Activated CD8-positive, alpha-beta T cell treated with anti-CD3 and anti-CD28 coated beads for 36 hours (primary cell): ENCODE measurements at regions not wholly inside any gene's neighbourhood (a gene's known extent, or its start where the extent isn't known, plus 50 kb on each side); places are given as distances from the start of the nearest gene placed in this dataset.

Source experiments
- ATAC-seq: fragments of 200-7000 bp; cut with Tn5 transposase; one replicate; pipeline ENCODE4 v1.10.0; 2021; ENCODE audit warnings: mild to moderate bottlenecking, moderate library complexity
- CTCF ChIA-PET: fragments of 350-600 bp; sonication (Branson Sonifier 250); formaldehyde crosslinking; loops from one replicate; lab custom pipeline; 2021; ENCODE audit warnings: antibody characterized with exemption; lab: Charles Lee
- POLR2A ChIA-PET: fragments of 350-600 bp; sonication (Branson Sonifier 250); formaldehyde crosslinking; loops from one replicate; lab custom pipeline; 2021; ENCODE audit warnings: antibody characterized with exemption; lab: Charles Lee
- DNase-seq: peaks from one replicate; pipeline ENCODE4 v3.0.0-alpha.2; 2020
- H3K27ac Mint-ChIP-seq: one replicate; pipeline ENCODE4 v1.8.0; 2021; ENCODE audit warnings: mild to moderate bottlenecking, mixed read lengths
- H3K27me3 Mint-ChIP-seq: one replicate; pipeline ENCODE4 v1.8.0; 2021; ENCODE audit warnings: mixed read lengths
- H3K36me3 Mint-ChIP-seq: one replicate; pipeline ENCODE4 v1.8.0; 2021; ENCODE audit warnings: low read depth, mixed read lengths
- H3K4me1 Mint-ChIP-seq: one replicate; pipeline ENCODE4 v1.8.0; 2021; ENCODE audit warnings: low read depth, mixed read lengths
- H3K4me3 Mint-ChIP-seq: one replicate; pipeline ENCODE4 v1.8.0; 2021; ENCODE audit warnings: mild to moderate bottlenecking, moderate library complexity, mixed read lengths
- H3K9me3 Mint-ChIP-seq: one replicate; pipeline ENCODE4 v1.8.0; 2021; ENCODE audit warnings: mixed read lengths
- CTCF ChIP-seq: fragments of 200-600 bp; IDR thresholded peaks from one replicate; pipeline ENCODE4 v1.8.0; 2022; ENCODE audit warnings: antibody characterized with exemption, mild to moderate bottlenecking
- intact Hi-C: fragments of 100-400 bp; cut with micrococcal nuclease; formaldehyde crosslinking; loops from one replicate; pipeline ENCODE4 v1.10.0; 2022

GRCh38 chr4:28890949-28891775, 1829.0 kb upstream of the PCDH7 start:
- H3K9me3 Mint-ChIP-seq: peaks cover 8% of the 10 kb centered on the region
- CTCF ChIA-PET: no interaction called here
- no peak for DNase-seq
- no peaks in the 10 kb centered on the region for H3K36me3 Mint-ChIP-seq
- H3K27me3 Mint-ChIP-seq: no peaks in the 10 kb centered on the region
- POLR2A ChIA-PET: no interaction called here
- no peak for ATAC-seq
- no peak overlapping the region for H3K4me3 Mint-ChIP-seq
- H3K4me1 Mint-ChIP-seq: no peaks in the 10 kb centered on the region
- H3K27ac Mint-ChIP-seq: no peak overlapping the region
- no peak for TF ChIP-seq CTCF
- intact Hi-C loops: no loop called here

- no peaks in the 10 kb centered on the region for H3K27me3 Mint-ChIP-seq
- intact Hi-C loops: no loop called here
- CTCF ChIA-PET: interaction anchor here (0.6 kb wide), 1 partner anchor 110 kb away, joined by 3 read pairs; no protein-coding TSS in a partner anchor
- no peak overlapping the region for H3K27ac Mint-ChIP-seq
- DNase-seq (no peak), ATAC-seq (no peak)
- peaks cover 7% of the 10 kb centered on the region for H3K9me3 Mint-ChIP-seq
- no peaks in the 10 kb centered on the region for H3K4me1 Mint-ChIP-seq
- H3K4me3 Mint-ChIP-seq: no peak overlapping the region
- H3K36me3 Mint-ChIP-seq: no peaks in the 10 kb centered on the region
- TF ChIP-seq CTCF: no peak
- POLR2A ChIA-PET: no interaction called here
These were observed 1806.7 kb upstream of the PCDH7 start for GRCh38 chr4:28913466-28913865.

DNA sequence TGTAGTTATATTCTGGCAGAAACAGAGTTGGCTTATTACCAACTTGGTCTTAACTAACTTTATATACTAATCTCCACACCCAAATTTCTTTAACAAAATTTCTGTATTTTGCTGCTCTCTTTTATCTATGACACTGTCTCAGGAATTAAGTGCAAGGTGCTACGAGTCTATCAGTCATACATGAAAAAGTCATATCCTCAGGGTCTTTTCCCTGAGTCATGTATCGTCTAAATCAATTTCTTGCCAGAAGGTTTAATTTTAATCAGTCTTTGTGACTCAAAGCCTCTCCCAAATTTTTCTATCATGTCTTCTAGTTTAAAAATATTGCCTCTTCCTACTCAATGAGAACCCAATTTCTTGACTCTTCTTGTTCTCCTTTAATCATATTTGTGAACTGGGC, 1803.6 kb upstream of the PCDH7 start:
- POLR2A ChIA-PET: no interaction called here
- ATAC-seq: no peak
- peaks cover 10% of the 10 kb centered on the region for H3K9me3 Mint-ChIP-seq

DNA sequence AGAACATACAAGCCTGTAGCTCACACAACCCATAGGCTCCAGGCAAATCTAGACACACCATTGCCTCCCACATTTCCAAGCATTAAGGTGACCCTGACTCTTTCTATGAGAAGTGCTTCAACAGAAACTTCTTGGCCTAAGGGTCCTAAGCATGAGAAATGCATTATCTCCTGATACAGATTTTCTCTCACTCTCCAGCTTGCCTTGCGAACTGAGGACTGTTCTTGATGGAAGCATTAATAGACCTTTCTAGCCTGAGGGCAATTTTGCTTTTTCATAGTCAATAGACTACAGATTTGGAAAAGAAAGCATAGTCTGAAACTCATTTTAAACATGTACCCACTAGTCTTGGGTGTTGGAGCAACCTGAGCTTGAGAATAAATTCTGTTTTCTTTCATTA, 1801.3 kb upstream of the PCDH7 start:
- TF ChIP-seq CTCF: no peak
- intact Hi-C loops: no loop called here
- no peak overlapping the region for H3K27ac Mint-ChIP-seq
- peaks cover 10% of the 10 kb centered on the region for H3K9me3 Mint-ChIP-seq
- H3K36me3 Mint-ChIP-seq: no peaks in the 10 kb centered on the region
- no peak overlapping the region for H3K4me3 Mint-ChIP-seq
- no peaks in the 10 kb centered on the region for H3K27me3 Mint-ChIP-seq
- ATAC-seq: no peak
- DNase-seq: no peak
- ChIA-PET POLR2A (no interaction called here), CTCF (no interaction called here)
- no peaks in the 10 kb centered on the region for H3K4me1 Mint-ChIP-seq

More for the DNA sequence above, 1803.6 kb upstream of the PCDH7 start:
- H3K27me3 Mint-ChIP-seq: no peaks in the 10 kb centered on the region
- H3K36me3 Mint-ChIP-seq: no peaks in the 10 kb centered on the region
- intact Hi-C loops: no loop called here
- no peak for DNase-seq
- H3K27ac Mint-ChIP-seq: no peak overlapping the region
- no peaks in the 10 kb centered on the region for H3K4me1 Mint-ChIP-seq
- no peak overlapping the region for H3K4me3 Mint-ChIP-seq
- TF ChIP-seq CTCF: no peak
- CTCF ChIA-PET: no interaction called here

DNA sequence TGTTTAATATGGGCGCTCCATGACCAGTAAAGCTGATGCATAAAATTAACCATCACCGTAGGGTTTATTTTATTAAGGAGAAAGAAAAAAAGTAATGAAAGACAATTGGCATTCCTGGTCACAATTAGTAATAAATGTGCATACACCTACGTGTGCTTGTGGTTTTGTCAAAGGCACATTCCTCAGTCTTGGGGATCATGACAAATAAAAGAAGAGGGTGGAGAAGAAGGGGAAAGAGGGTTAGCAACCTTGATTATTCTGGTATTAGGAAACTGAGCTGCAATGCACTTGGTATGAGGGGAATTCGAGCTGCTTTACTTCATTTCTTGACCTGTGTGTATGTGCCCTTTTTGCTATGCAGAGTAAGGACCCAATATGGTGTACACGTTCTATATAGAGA, 1798.3 kb upstream of the PCDH7 start:
- no peaks in the 10 kb centered on the region for H3K36me3 Mint-ChIP-seq
- CTCF ChIA-PET: no interaction called here
- H3K4me1 Mint-ChIP-seq: no peaks in the 10 kb centered on the region
- H3K27me3 Mint-ChIP-seq: no peaks in the 10 kb centered on the region
- H3K27ac Mint-ChIP-seq: no peak overlapping the region
- H3K9me3 Mint-ChIP-seq: peaks cover 7% of the 10 kb centered on the region
- H3K4me3 Mint-ChIP-seq: no peak overlapping the region
- intact Hi-C loops: no loop called here
- ATAC-seq (no peak), DNase-seq (no peak)
- POLR2A ChIA-PET: no interaction called here
- no peak for TF ChIP-seq CTCF
